ENCODE measurements at regions not wholly inside any gene's neighbourhood (a gene's known extent, or its start where the extent isn't known, plus 50 kb on each side); places are given as distances from the start of the nearest gene placed in this dataset.

- Histone ChIP-seq H3K27me3 (ENCODE audit: control insufficient read depth, insufficient read depth, low read length) (no peaks in the 10 kb centered on the region), H3K36me3 (ENCODE audit: control insufficient read depth, insufficient read depth, low read length) (no peaks in the 10 kb centered on the region), H3K4me1 (ENCODE audit: control insufficient read depth, insufficient read depth, low read length, poor library complexity, severe bottlenecking) (no peaks in the 10 kb centered on the region), H3K9me3 (ENCODE audit: control insufficient read depth in 2 of 2, low read length in 2 of 2) (no peaks in the 10 kb centered on the region), H3K27ac (ENCODE audit: insufficient read depth, low read length, poor library complexity, severe bottlenecking) (no peak overlapping the region), H3K4me3 (ENCODE audit: low read depth, low read length) (no peak overlapping the region)
- Mint-ChIP-seq H3K4me1 (no peaks in the 10 kb centered on the region), H3K27ac (peak overlapping the region in 1 of 3 donors; percentile 16), H3K36me3 (no peaks in the 10 kb centered on the region), H3K9me3 (peaks cover 0 to 3% (median 0%) of the 10 kb centered on the region in 7 donors), H3K4me3 (no peak overlapping the region), H3K27me3 (no peaks in the 10 kb centered on the region)
- DNase-seq, result no peak
- ATAC-seq (ENCODE audit: low read depth in 2 of 2), result no peak
These were observed 57.5 kb upstream of the PPP1R3C start for GRCh38 chr10:91690412-91690811.

- Histone ChIP-seq H3K36me3 (ENCODE audit: control insufficient read depth, insufficient read depth, low read length) (no peaks in the 10 kb centered on the region), H3K27me3 (ENCODE audit: control insufficient read depth, insufficient read depth, low read length) (no peaks in the 10 kb centered on the region), H3K4me3 (ENCODE audit: low read depth, low read length) (no peak overlapping the region), H3K27ac (ENCODE audit: insufficient read depth, low read length, poor library complexity, severe bottlenecking) (no peak overlapping the region), H3K4me1 (ENCODE audit: control insufficient read depth, insufficient read depth, low read length, poor library complexity, severe bottlenecking) (no peaks in the 10 kb centered on the region), H3K9me3 (ENCODE audit: control insufficient read depth in 2 of 2, low read length in 2 of 2) (no peaks in the 10 kb centered on the region)
- DNase-seq (no peak), ATAC-seq (ENCODE audit: low read depth in 2 of 2) (no peak)
- no peaks in the 10 kb centered on the region for H3K4me1 Mint-ChIP-seq
- H3K27me3 Mint-ChIP-seq, result no peaks in the 10 kb centered on the region
- H3K27ac Mint-ChIP-seq, result no peak overlapping the region
- no peak overlapping the region for H3K4me3 Mint-ChIP-seq
- no peaks in the 10 kb centered on the region for H3K36me3 Mint-ChIP-seq
- peaks cover 0 to 3% (median 0%) of the 10 kb centered on the region in 7 donors for H3K9me3 Mint-ChIP-seq
These were observed 56.9 kb upstream of the PPP1R3C start for GRCh38 chr10:91689731-91690168.

GRCh38 chr10:91684841-91685240, 52.0 kb upstream of the PPP1R3C start:
- H3K27me3 Mint-ChIP-seq, result peaks cover 8% of the 10 kb centered on the region
- Histone ChIP-seq H3K36me3 (ENCODE audit: control insufficient read depth, insufficient read depth, low read length) (no peaks in the 10 kb centered on the region), H3K9me3 (ENCODE audit: control insufficient read depth in 2 of 2, low read length in 2 of 2) (no peaks in the 10 kb centered on the region), H3K4me1 (ENCODE audit: control insufficient read depth, insufficient read depth, low read length, poor library complexity, severe bottlenecking) (no peaks in the 10 kb centered on the region), H3K4me3 (ENCODE audit: low read depth, low read length) (no peak overlapping the region), H3K27ac (ENCODE audit: insufficient read depth, low read length, poor library complexity, severe bottlenecking) (no peak overlapping the region), H3K27me3 (ENCODE audit: control insufficient read depth, insufficient read depth, low read length) (no peaks in the 10 kb centered on the region)
- DNase-seq (no peak), ATAC-seq (ENCODE audit: low read depth in 2 of 2) (no peak)
- H3K4me3 Mint-ChIP-seq, result no peak overlapping the region
- no peak overlapping the region for H3K27ac Mint-ChIP-seq
- H3K4me1 Mint-ChIP-seq, result no peaks in the 10 kb centered on the region
- H3K9me3 Mint-ChIP-seq, result no peaks in the 10 kb centered on the region
- no peaks in the 10 kb centered on the region for H3K36me3 Mint-ChIP-seq

GRCh38 chr10:91683975-91684374, 51.1 kb upstream of the PPP1R3C start:
- H3K27ac ChIP-seq (ENCODE audit: insufficient read depth, low read length, poor library complexity, severe bottlenecking), result no peak overlapping the region

GRCh38 chr10:91682912-91683311, 50.0 kb upstream of the PPP1R3C start:
- Histone ChIP-seq H3K27me3 (ENCODE audit: control insufficient read depth, insufficient read depth, low read length) (no peaks in the 10 kb centered on the region), H3K4me1 (ENCODE audit: control insufficient read depth, insufficient read depth, low read length, poor library complexity, severe bottlenecking) (no peaks in the 10 kb centered on the region), H3K36me3 (ENCODE audit: control insufficient read depth, insufficient read depth, low read length) (no peaks in the 10 kb centered on the region), H3K4me3 (ENCODE audit: low read depth, low read length) (no peak overlapping the region), H3K9me3 (ENCODE audit: control insufficient read depth in 2 of 2, low read length in 2 of 2) (no peaks in the 10 kb centered on the region), H3K27ac (ENCODE audit: insufficient read depth, low read length, poor library complexity, severe bottlenecking) (no peak overlapping the region)
- Mint-ChIP-seq H3K27me3 (peaks cover 8% of the 10 kb centered on the region), H3K9me3 (no peaks in the 10 kb centered on the region), H3K27ac (no peak overlapping the region), H3K4me3 (no peak overlapping the region), H3K36me3 (no peaks in the 10 kb centered on the region), H3K4me1 (no peaks in the 10 kb centered on the region)
- ATAC-seq (ENCODE audit: low read depth in 2 of 2), result no peak
- DNase-seq, result no peak

More at GRCh38 chr10:91683975-91684374, 51.1 kb upstream of the PPP1R3C start:
- Mint-ChIP-seq H3K4me3 (no peak overlapping the region), H3K36me3 (no peaks in the 10 kb centered on the region), H3K4me1 (no peaks in the 10 kb centered on the region), H3K27me3 (peaks cover 8% of the 10 kb centered on the region), H3K27ac (no peak overlapping the region), H3K9me3 (no peaks in the 10 kb centered on the region)
- no peak for ATAC-seq (ENCODE audit: low read depth in 2 of 2)
- Histone ChIP-seq H3K36me3 (ENCODE audit: control insufficient read depth, insufficient read depth, low read length) (no peaks in the 10 kb centered on the region), H3K9me3 (ENCODE audit: control insufficient read depth in 2 of 2, low read length in 2 of 2) (no peaks in the 10 kb centered on the region), H3K4me3 (ENCODE audit: low read depth, low read length) (no peak overlapping the region), H3K4me1 (ENCODE audit: control insufficient read depth, insufficient read depth, low read length, poor library complexity, severe bottlenecking) (no peaks in the 10 kb centered on the region), H3K27me3 (ENCODE audit: control insufficient read depth, insufficient read depth, low read length) (no peaks in the 10 kb centered on the region)
- DNase-seq, result no peak

All from CD4-positive, CD25-positive, alpha-beta regulatory T cell (primary cell).